ENCODE measurements at regions not wholly inside any gene's neighbourhood (a gene's known extent, or its start where the extent isn't known, plus 50 kb on each side); places are given as distances from the start of the nearest gene placed in this dataset.

GRCh38 chr13:44651724-44652123 lies 75.6 kb upstream of the TSC22D1 start:
- TF ChIP-seq CTCF (IDR thresholded peaks at IDR 0.05 in 4 of 5, conservative IDR thresholded peaks at IDR 0.05 in 1 of 5) (no peak), POLR2A (IDR thresholded peaks at IDR 0.05) (no peak)
